Adrenal gland (tissue), 9 donors: ENCODE measurements at regions not wholly inside any gene's neighbourhood (a gene's known extent, or its start where the extent isn't known, plus 50 kb on each side); places are given as distances from the start of the nearest gene placed in this dataset.

Experiments
- DNase-seq, 7 donors: peaks; one replicate each; pipeline ENCODE4 v3.0.0-alpha.2; 2019 to 2020
- H3K27ac ChIP-seq, 5 donors: fragments of 200-600 bp; sonication (generic) in 4 of 5; 1 replicate in 3 of 5; 2 replicates in 2 of 5; pipeline versions ENCODE4 v1.5.1 to v1.8.0; 2016 to 2020; ENCODE audit warnings: mild to moderate bottlenecking in 1 of 5
- H3K27me3 ChIP-seq: fragments of 200-600 bp; 2 replicates; pipeline ENCODE4 v1.8.0; 2021
- H3K36me3 ChIP-seq, 2 donors: fragments of 200-600 bp; replicated peaks in 1 of 2; 1 replicate in 1 of 2; 2 replicates in 1 of 2; pipeline versions ENCODE4 v1.5.1 to v1.8.0; 2018 to 2022
- H3K4me1 ChIP-seq, 2 donors: fragments of 200-600 bp; replicated peaks in 1 of 2; 1 replicate in 1 of 2; 2 replicates in 1 of 2; pipeline versions ENCODE4 v1.5.1 to v1.8.0; 2018 to 2021
- H3K4me3 ChIP-seq, 4 donors: fragments of 200-600 bp; sonication (generic) in 3 of 4; one replicate each; pipeline ENCODE4 v1.5.1; 2016 to 2018
- H3K9me3 ChIP-seq, 3 donors: fragments of 200-600 bp; sonication (generic) in 1 of 3; replicated peaks in 1 of 3; 1 replicate in 2 of 3; 2 replicates in 1 of 3; pipeline versions ENCODE4 v1.5.1 to v1.8.0; 2016 to 2021
- POLR2A ChIP-seq, 2 donors: fragments of 450-650 bp; IDR thresholded peaks; one replicate each; pipeline ENCODE4 v1.6.1; 2017; ENCODE audit warnings: antibody characterized with exemption in 2 of 2, mild to moderate bottlenecking in 2 of 2, moderate library complexity in 1 of 2
- WGBS, 4 donors: extraction: QIAGEN DNeasy Blood & Tissue Kit in 2 of 4; methylation state at CpG; one replicate each; pipeline versions ENCODE4 v1.1.5 to v1.1.7; 2013 to 2017; 5-methylcytosine and 5-hydroxymethylcytosine counted together
- intact Hi-C, 2 donors: fragments of 100-400 bp; cut with DNase I; formaldehyde crosslinking; loops; one replicate each; pipeline versions ENCODE4 v1.14.1 to v1.15.0; 2022 to 2023
- TF ChIP-seq, protein P1 (sequence below), 6 experiments: fragments of 450-650 bp in 4 of 6; fragments of 200-600 bp in 2 of 6; sonication (generic) in 1 of 6; IDR thresholded peaks; 1 replicate in 5 of 6; 2 replicates in 1 of 6; pipeline versions ENCODE4 v1.5.1 to v1.8.0; 2016 to 2021; ENCODE audit warnings: antibody characterized with exemption in 6 of 6, mild to moderate bottlenecking in 2 of 6, moderate library complexity in 1 of 6
- donor health status: healthy with polysubstance abuse.
- donor health status: Bipolar disorder and iron deficiency.
- donor health status: DM: yes; HTN: yes; CAD: no.
- donor health status: DM: no; HTN: no; CAD: no.
- donor health status: DM: no; HTN: no; CAD: no.

DNA sequence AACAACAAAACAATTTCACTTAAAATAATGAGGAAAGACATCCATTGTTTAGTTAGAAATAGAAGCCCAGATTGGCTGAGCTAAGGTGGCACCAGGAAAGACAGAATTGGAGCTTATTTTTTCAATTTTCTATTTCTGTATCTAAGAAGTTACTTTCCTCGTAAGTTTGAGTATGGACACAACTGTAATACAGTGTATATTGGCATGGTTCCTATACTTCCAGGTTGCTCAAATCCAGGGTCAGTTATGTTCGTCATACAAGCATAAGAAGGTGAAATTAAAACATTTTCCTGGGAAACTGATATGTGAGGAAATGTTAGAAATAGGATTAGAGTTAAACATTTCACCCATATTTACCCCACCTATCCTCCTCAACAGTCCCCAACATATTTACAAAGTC, 170.4 kb upstream of the AGA start:
- Histone ChIP-seq H3K27ac (no peak overlapping the region), H3K36me3 (no peaks in the 10 kb centered on the region), H3K9me3 (peaks cover 0 to 5% (median 0%) of the 10 kb centered on the region in 3 donors), H3K27me3 (no peaks in the 10 kb centered on the region), H3K4me3 (no peak overlapping the region), H3K4me1 (no peaks in the 10 kb centered on the region)
- TF ChIP-seq, protein P1, sequence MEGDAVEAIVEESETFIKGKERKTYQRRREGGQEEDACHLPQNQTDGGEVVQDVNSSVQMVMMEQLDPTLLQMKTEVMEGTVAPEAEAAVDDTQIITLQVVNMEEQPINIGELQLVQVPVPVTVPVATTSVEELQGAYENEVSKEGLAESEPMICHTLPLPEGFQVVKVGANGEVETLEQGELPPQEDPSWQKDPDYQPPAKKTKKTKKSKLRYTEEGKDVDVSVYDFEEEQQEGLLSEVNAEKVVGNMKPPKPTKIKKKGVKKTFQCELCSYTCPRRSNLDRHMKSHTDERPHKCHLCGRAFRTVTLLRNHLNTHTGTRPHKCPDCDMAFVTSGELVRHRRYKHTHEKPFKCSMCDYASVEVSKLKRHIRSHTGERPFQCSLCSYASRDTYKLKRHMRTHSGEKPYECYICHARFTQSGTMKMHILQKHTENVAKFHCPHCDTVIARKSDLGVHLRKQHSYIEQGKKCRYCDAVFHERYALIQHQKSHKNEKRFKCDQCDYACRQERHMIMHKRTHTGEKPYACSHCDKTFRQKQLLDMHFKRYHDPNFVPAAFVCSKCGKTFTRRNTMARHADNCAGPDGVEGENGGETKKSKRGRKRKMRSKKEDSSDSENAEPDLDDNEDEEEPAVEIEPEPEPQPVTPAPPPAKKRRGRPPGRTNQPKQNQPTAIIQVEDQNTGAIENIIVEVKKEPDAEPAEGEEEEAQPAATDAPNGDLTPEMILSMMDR (IDR thresholded peaks at IDR 0.05), result no peak
- TF ChIP-seq POLR2A (IDR thresholded peaks at IDR 0.05), result no peak
- WGBS, 4 donors, result 47 to 61% (median 53%) methylated on average over 2 of the region's 2 CpGs
- DNase-seq, result no peak
- intact Hi-C loops, result no loop called here

DNA sequence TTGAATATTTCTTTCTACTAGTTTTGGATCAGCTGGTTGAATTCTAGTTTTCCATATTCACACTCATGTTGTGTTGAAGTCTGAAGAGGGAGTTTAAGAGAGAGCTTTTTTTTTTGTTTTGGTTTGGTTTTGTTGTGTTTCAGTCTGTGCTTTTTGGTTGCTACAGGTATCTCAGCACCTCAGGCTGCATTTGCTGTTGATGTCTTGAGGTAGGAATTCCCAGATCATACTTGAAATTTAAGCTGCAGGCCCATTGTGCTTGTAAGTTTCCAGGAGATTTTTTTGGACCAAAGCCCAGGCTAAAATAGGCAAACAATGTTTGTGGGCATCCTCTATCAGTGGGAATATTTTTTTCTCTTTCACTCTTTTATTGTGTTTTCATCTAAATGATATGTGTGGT, 190.2 kb upstream of the AGA start:
- DNase-seq, result no peak
- no peaks in the 10 kb centered on the region for H3K36me3 ChIP-seq

DNA sequence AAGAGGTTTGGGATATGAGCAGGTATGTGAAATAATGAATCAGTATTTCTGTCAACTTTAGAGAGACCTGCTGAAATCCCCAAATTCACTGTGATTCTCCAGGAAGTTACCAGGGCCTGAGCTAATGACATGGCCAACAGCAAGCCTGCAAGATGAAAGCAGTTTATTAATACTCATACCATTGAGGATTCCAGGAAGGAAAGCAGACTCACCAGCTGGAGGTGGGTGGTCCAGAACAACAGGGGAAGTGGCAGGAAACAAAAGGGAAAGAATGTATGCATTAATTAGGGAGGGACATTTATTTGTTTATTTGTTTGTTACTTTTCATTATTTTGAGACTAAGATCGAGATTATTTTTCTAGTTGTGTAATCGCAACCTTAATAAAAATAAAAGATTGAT, 196.6 kb upstream of the AGA start:
- Histone ChIP-seq H3K9me3 (no peaks in the 10 kb centered on the region), H3K4me3 (no peak overlapping the region), H3K4me1 (no peaks in the 10 kb centered on the region), H3K27ac (no peak overlapping the region), H3K36me3 (no peaks in the 10 kb centered on the region), H3K27me3 (no peaks in the 10 kb centered on the region)
- WGBS, 4 donors, result 40 to 58% (median 42%) methylated on average over 2 of the region's 2 CpGs
- no peak for DNase-seq
- TF ChIP-seq POLR2A (IDR thresholded peaks at IDR 0.05), result no peak
- TF ChIP-seq, protein P1 (IDR thresholded peaks at IDR 0.05), result no peak
- intact Hi-C loops, result no loop called here

More for the DNA sequence above, 190.2 kb upstream of the AGA start:
- Histone ChIP-seq H3K27me3 (no peaks in the 10 kb centered on the region), H3K27ac (no peak overlapping the region), H3K4me3 (no peak overlapping the region), H3K9me3 (no peaks in the 10 kb centered on the region), H3K4me1 (no peaks in the 10 kb centered on the region)
- TF ChIP-seq, protein P1 (IDR thresholded peaks at IDR 0.05), result no peak
- TF ChIP-seq POLR2A (IDR thresholded peaks at IDR 0.05), result no peak
- intact Hi-C loops, result no loop called here

DNA sequence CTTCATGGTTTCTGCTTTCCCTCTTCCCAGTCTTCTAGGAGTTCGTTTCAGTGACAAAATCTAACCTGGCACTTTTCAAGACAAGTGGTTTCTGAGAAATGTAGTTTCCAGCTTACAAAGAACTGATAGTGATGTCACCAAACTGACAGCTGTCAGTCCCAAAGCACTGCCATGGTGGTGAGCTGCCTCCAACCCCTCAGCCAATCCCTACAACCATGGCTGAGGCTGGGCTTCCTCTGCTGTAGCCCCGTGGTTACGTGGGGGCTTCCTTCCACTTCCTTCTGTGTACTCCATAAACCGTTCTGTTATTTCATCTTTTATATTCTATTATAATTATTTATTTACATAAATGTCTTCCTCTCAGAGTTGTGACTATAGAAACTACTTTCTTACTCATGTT, 198.6 kb upstream of the AGA start:
- Histone ChIP-seq H3K9me3 (no peaks in the 10 kb centered on the region), H3K4me1 (no peaks in the 10 kb centered on the region), H3K4me3 (no peak overlapping the region), H3K27ac (no peak overlapping the region), H3K36me3 (no peaks in the 10 kb centered on the region), H3K27me3 (no peaks in the 10 kb centered on the region)
- DNase-seq, result no peak
- intact Hi-C loops, result no loop called here
- 54 to 71% (median 63%) methylated on average over 4 of the region's 4 CpGs for WGBS, 4 donors
- TF ChIP-seq, protein P1 (IDR thresholded peaks at IDR 0.05), result no peak
- TF ChIP-seq POLR2A (IDR thresholded peaks at IDR 0.05), result no peak
